Gastrocnemius medialis (tissue), 4 donors: ENCODE measurements at regions not wholly inside any gene's neighbourhood (a gene's known extent, or its start where the extent isn't known, plus 50 kb on each side); places are given as distances from the start of the nearest gene placed in this dataset.

ENCODE experiments used
- ATAC-seq, 2 donors: fragments of 150-250 bp; one replicate each; pipeline ENCODE4 v1.9.1; 2016
- DNase-seq, 2 donors: peaks; one replicate each; pipeline ENCODE4 v3.0.0-alpha.2; 2019
- H3K27ac ChIP-seq, 4 donors: fragments of 200-600 bp; sonication (generic); 1 replicate in 1 of 4; 2 replicates in 3 of 4; pipeline ENCODE4 v1.5.1; 2016 to 2018; ENCODE audit warnings: mild to moderate bottlenecking in 2 of 4, moderate library complexity in 1 of 4
- H3K27me3 ChIP-seq, 3 donors: fragments of 200-600 bp; sonication (generic) in 2 of 3; 1 replicate in 1 of 3; 2 replicates in 2 of 3; pipeline versions ENCODE4 v1.5.1 to v1.6.0; 2016 to 2019; ENCODE audit warnings: mild to moderate bottlenecking in 1 of 3, moderate library complexity in 1 of 3
- H3K36me3 ChIP-seq, 2 donors: fragments of 200-600 bp; sonication (generic) in 1 of 2; one replicate each; pipeline ENCODE4 v1.5.1; 2017 to 2018
- H3K4me1 ChIP-seq, 2 donors: fragments of 200-600 bp; sonication (generic) in 1 of 2; one replicate each; pipeline ENCODE4 v1.5.1; 2016 to 2017; ENCODE audit warnings: mild to moderate bottlenecking in 2 of 2
- H3K4me3 ChIP-seq, 4 donors: fragments of 200-600 bp; sonication (generic) in 3 of 4; 1 replicate in 1 of 4; 2 replicates in 3 of 4; pipeline ENCODE4 v1.5.1; 2016 to 2019; ENCODE audit warnings: mild to moderate bottlenecking in 2 of 4
- H3K9me3 ChIP-seq, 3 donors: fragments of 200-600 bp; sonication (generic) in 2 of 3; 1 replicate in 1 of 3; 2 replicates in 2 of 3; pipeline ENCODE4 v1.5.1; 2016 to 2019
- CTCF ChIP-seq, 5 experiments: fragments of 450-650 bp in 3 of 5; fragments of 200-600 bp in 2 of 5; sonication (generic) in 2 of 5; IDR thresholded peaks in 4 of 5; conservative IDR thresholded peaks in 1 of 5; 1 replicate in 4 of 5; 2 replicates in 1 of 5; pipeline ENCODE4 v1.5.1; 2016 to 2019; ENCODE audit warnings: antibody characterized with exemption in 5 of 5, mild to moderate bottlenecking in 3 of 5, moderate library complexity in 3 of 5
- POLR2A ChIP-seq, 2 donors: fragments of 450-650 bp; IDR thresholded peaks; one replicate each; pipeline ENCODE4 v1.6.1; 2017; ENCODE audit warnings: antibody characterized with exemption in 2 of 2, mild to moderate bottlenecking in 2 of 2, moderate library complexity in 2 of 2
- in situ Hi-C, 4 donors: fragments of 200-750 bp; cut with MboI; loops; one replicate each; pipeline versions ENCODE4 v1.15.0 to v1.8.0; 2017; ENCODE audit warnings: low sequenced_read_pairs in 4 of 4
- intact Hi-C: fragments of 100-400 bp; cut with DNase I; formaldehyde crosslinking; loops from one replicate; pipeline ENCODE4 v1.15.1; 2023; ENCODE audit warnings: low total_unique reads

- in situ Hi-C loops = no loop called here
- Histone ChIP-seq H3K27ac (no peak overlapping the region), H3K27me3 (no peaks in the 10 kb centered on the region), H3K4me1 (no peaks in the 10 kb centered on the region), H3K9me3 (no peaks in the 10 kb centered on the region), H3K36me3 (no peaks in the 10 kb centered on the region), H3K4me3 (no peak overlapping the region)
- ATAC-seq (no peak), DNase-seq (no peak)
- TF ChIP-seq POLR2A (IDR thresholded peaks at IDR 0.05) (no peak), CTCF (IDR thresholded peaks at IDR 0.05 in 4 of 5, conservative IDR thresholded peaks at IDR 0.05 in 1 of 5) (no peak)
- intact Hi-C loops = no loop called here
Observed at GRCh38 chr18:41501848-41502247, 453.2 kb upstream of the PIK3C3 start.

GRCh38 chr18:41499345-41499744 lies 455.7 kb upstream of the PIK3C3 start:
- H3K27me3 ChIP-seq = no peaks in the 10 kb centered on the region
- H3K4me3 ChIP-seq = no peak overlapping the region
- no peaks in the 10 kb centered on the region for H3K9me3 ChIP-seq
- ATAC-seq (no peak), DNase-seq (no peak)
- in situ Hi-C loops (no loop called here), intact Hi-C loops (no loop called here)
- H3K36me3 ChIP-seq = no peaks in the 10 kb centered on the region
- no peak overlapping the region for H3K27ac ChIP-seq
- no peaks in the 10 kb centered on the region for H3K4me1 ChIP-seq
- TF ChIP-seq POLR2A (IDR thresholded peaks at IDR 0.05) = no peak
- TF ChIP-seq CTCF (IDR thresholded peaks at IDR 0.05 in 4 of 5, conservative IDR thresholded peaks at IDR 0.05 in 1 of 5) = no peak

- no peak for DNase-seq
- Histone ChIP-seq H3K9me3 (no peaks in the 10 kb centered on the region), H3K36me3 (no peaks in the 10 kb centered on the region), H3K4me3 (no peak overlapping the region), H3K27me3 (no peaks in the 10 kb centered on the region), H3K4me1 (no peaks in the 10 kb centered on the region), H3K27ac (no peak overlapping the region)
- no peak for TF ChIP-seq CTCF (IDR thresholded peaks at IDR 0.05 in 4 of 5, conservative IDR thresholded peaks at IDR 0.05 in 1 of 5)
- TF ChIP-seq POLR2A (IDR thresholded peaks at IDR 0.05) = no peak
- in situ Hi-C loops (no loop called here), intact Hi-C loops (loop anchor here (2.0 kb wide), 1 partner anchor 16 kb away; no protein-coding TSS in a partner anchor)
- ATAC-seq = no peak
Observed at GRCh38 chr18:41490861-41491260, 464.2 kb upstream of the PIK3C3 start.

GRCh38 chr18:41486575-41486974 lies 468.5 kb upstream of the PIK3C3 start:
- intact Hi-C loops = no loop called here
- ATAC-seq = no peak
- Histone ChIP-seq H3K36me3 (no peaks in the 10 kb centered on the region), H3K9me3 (no peaks in the 10 kb centered on the region), H3K27me3 (no peaks in the 10 kb centered on the region), H3K27ac (no peak overlapping the region), H3K4me3 (no peak overlapping the region), H3K4me1 (no peaks in the 10 kb centered on the region)
- in situ Hi-C loops = no loop called here
- no peak for DNase-seq
- TF ChIP-seq CTCF (IDR thresholded peaks at IDR 0.05 in 4 of 5, conservative IDR thresholded peaks at IDR 0.05 in 1 of 5) = no peak
- TF ChIP-seq POLR2A (IDR thresholded peaks at IDR 0.05) = no peak

- H3K4me1 ChIP-seq = no peaks in the 10 kb centered on the region
- H3K27ac ChIP-seq = no peak overlapping the region
- in situ Hi-C loops = no loop called here
- TF ChIP-seq POLR2A (IDR thresholded peaks at IDR 0.05) (no peak), CTCF (IDR thresholded peaks at IDR 0.05 in 4 of 5, conservative IDR thresholded peaks at IDR 0.05 in 1 of 5) (no peak)
- no peak overlapping the region for H3K4me3 ChIP-seq
- H3K27me3 ChIP-seq = no peaks in the 10 kb centered on the region
- no peaks in the 10 kb centered on the region for H3K9me3 ChIP-seq
- intact Hi-C loops = no loop called here
- ATAC-seq = no peak
- DNase-seq = no peak
- H3K36me3 ChIP-seq = no peaks in the 10 kb centered on the region
Observed at GRCh38 chr18:41484069-41484468, 471.0 kb upstream of the PIK3C3 start.
